WI38 (cell line): ENCODE measurements at regions not wholly inside any gene's neighbourhood (a gene's known extent, or its start where the extent isn't known, plus 50 kb on each side); places are given as distances from the start of the nearest gene placed in this dataset.

Experiments
- H3K4me3 ChIP-seq: 2 replicates; pipeline ENCODE4 v1.5.1; 2011; ENCODE audit warnings: low read depth, mild to moderate bottlenecking, control low read depth, low read length
- TF ChIP-seq, protein P1 (sequence below): IDR thresholded peaks from 2 replicates; pipeline ENCODE4 v1.5.1; 2012; ENCODE audit warnings: low read depth, mild to moderate bottlenecking, control low read depth, low read length

DNA sequence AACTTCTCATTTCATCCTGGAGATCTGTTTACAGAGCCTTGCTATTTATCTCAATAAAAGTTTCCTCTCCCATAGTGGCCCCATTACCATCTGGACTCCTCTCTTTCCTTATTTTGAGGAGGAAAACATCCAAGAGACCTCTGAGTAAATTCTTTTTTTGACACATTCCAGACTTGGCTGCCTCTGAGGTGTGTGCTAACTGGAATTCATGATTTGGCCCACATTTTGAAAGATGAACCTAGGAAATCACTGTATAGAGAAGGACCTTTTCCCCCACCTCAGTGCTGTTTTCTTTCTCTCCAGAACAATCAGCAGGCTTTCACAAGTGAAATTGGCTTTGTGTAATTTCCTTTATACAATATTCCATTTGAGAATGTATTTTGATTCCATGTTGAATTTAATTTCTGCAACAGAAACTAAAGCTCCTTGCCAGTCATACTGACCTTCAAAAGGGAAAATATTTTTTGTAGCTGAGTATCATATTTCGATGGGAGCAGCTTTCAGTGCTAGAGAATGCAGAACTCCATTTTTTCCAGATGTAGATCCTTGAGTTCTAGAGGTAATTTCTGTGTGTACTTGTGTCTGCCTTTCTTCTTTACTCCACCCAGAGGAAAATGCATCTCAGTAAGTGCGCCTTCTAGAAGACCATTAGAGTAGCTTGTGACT lies 244.9 kb upstream of the RGS6 start:
- TF ChIP-seq, protein P1, sequence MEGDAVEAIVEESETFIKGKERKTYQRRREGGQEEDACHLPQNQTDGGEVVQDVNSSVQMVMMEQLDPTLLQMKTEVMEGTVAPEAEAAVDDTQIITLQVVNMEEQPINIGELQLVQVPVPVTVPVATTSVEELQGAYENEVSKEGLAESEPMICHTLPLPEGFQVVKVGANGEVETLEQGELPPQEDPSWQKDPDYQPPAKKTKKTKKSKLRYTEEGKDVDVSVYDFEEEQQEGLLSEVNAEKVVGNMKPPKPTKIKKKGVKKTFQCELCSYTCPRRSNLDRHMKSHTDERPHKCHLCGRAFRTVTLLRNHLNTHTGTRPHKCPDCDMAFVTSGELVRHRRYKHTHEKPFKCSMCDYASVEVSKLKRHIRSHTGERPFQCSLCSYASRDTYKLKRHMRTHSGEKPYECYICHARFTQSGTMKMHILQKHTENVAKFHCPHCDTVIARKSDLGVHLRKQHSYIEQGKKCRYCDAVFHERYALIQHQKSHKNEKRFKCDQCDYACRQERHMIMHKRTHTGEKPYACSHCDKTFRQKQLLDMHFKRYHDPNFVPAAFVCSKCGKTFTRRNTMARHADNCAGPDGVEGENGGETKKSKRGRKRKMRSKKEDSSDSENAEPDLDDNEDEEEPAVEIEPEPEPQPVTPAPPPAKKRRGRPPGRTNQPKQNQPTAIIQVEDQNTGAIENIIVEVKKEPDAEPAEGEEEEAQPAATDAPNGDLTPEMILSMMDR, result no peak
- no peak overlapping the region for H3K4me3 ChIP-seq

- TF ChIP-seq, protein P1, result no peak
These were observed 243.7 kb upstream of the RGS6 start for GRCh38 chr14:71688576-71688975.

DNA sequence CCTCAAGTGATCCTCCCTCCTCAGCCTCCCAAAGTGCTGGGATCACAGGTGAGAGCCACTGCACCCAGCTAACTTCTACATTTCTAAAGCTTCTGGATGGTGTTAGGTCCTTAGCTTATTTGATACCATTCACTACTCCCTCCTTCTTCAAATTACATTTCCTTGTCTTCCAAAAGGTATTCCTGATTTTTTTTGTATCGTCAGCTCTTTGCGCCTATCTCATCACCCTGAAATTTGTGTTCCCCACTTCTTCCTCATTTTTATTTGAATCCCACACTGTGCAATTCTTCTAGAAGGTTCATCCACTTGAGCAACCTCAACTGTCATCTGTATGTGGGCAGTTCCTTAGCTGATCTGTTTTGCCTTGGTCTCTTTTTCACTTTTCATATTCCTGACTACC lies 241.8 kb upstream of the RGS6 start:
- TF ChIP-seq, protein P1, result no peak
- H3K4me3 ChIP-seq, result no peak overlapping the region

More at GRCh38 chr14:71688576-71688975, 243.7 kb upstream of the RGS6 start:
- H3K4me3 ChIP-seq, result no peak overlapping the region

- H3K4me3 ChIP-seq, result no peak overlapping the region
- TF ChIP-seq, protein P1, result no peak
These were observed 239.7 kb upstream of the RGS6 start for GRCh38 chr14:71692496-71692895.

DNA sequence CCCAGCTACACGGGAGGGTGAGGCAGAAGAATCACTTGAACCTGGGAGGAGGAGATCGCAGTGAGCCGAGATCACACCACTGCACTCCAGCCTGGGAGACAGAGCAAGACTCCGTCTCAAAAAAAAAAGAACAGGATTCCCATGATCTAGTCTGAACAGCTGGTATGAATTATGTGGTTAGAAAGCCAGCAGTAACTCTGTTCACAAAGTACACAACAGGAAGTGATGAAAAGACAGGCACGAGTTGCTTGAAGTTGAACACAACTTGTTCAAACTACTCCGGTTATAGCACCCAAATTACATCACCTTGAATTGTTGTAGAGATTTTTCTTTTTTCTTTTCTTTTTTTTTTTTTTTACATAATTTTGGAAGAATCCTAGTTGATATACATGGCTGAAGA lies 238.8 kb upstream of the RGS6 start:
- H3K4me3 ChIP-seq, result no peak overlapping the region
- TF ChIP-seq, protein P1, result no peak

DNA sequence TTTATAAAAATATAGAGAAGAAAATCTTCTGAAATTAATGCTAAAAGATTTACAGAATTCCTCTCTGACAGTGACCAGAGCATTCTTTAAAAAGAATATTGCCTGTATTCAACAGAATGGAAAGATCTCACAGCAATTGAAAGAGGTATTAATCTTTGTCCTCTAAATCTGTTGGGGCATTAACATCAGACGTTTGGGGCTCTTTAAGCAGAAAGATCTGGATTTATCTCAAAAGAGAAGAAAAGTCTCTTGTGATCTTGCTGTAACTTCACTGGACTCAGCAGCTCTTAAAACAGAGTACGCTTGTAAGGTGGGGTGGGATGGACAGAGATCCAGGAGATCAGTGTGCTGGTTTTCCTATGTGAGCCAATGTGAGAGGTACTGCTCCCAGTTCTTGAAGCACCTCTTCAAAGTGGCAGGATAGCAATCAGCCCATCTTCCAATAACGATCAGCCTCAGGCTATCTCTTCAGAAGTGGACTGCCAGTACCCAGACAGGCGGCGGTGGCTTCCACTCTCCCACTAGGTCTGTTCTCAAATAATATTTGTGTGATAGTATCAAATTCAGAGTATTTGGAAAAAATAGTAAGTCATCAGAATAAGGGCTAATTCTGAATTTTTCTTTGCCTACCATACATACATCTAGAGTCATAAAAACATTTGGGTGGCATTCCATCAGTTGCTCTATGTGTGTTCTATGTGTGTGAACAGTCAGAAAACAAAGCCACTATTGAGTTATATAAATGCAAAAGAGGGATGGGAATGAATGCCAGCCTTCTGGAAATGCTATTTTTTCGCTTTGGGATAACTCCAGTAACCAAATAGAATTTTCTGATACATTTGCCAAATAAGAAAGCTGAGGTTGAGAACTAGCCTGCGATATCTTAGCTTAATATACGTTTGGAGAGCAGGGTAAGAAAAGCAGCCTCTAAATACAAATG lies 237.4 kb upstream of the RGS6 start:
- no peak overlapping the region for H3K4me3 ChIP-seq
- TF ChIP-seq, protein P1, result no peak

DNA sequence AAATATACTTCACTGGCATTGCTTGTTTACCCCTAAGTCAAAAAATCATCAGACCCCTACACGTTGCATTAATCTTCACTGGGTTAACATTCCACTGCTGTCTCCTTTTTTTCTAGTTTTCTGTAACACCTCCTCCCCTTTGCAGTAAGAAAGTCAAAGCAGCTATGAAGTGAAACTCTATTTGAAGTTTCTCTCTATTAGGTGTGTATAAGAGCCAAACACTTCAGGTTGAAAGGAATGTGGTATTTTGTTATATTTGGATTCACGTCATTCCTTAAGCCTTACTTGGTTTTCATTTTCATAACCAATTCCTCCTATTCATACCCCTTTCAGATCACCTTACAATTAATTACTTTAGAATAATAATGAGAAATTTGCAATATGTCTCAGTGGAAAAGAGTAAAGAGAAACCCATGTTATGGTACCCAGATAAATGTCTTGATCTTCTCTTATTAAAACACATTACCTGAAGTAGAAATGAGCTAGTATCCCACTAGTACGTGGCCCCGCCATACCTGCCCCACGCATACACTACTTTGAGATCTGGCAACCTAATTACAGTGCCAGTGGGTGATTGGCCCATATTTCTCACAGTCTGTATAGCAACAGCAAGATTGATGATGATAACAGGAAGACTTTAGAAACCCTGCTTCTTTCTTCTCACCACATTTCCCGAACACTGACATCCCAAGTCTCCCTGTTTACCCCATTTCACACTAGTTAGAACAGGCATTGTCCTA lies 236.4 kb upstream of the RGS6 start:
- H3K4me3 ChIP-seq, result no peak overlapping the region
- TF ChIP-seq, protein P1, result no peak
